ENCODE measurements at regions not wholly inside any gene's neighbourhood (a gene's known extent, or its start where the extent isn't known, plus 50 kb on each side); places are given as distances from the start of the nearest gene placed in this dataset.

- BruUV-seq (replicated peaks): no TSS peak
- H3K27ac ChIP-seq (ENCODE audit: low read length): no peak overlapping the region
- TF ChIP-seq REST (IDR thresholded peaks at IDR 0.05; ENCODE audit: insufficient read depth in 1 of 2, low read depth in 2 of 2, low read length in 1 of 2) (no peak), TCF7L2 (IDR thresholded peaks at IDR 0.05; ENCODE audit: low read depth, low read length) (no peak), CTCF (IDR thresholded peaks at IDR 0.05) (no peak), SIN3A (IDR thresholded peaks at IDR 0.05; ENCODE audit: borderline replicate concordance, insufficient read depth, low read depth, low read length) (no peak), POLR2AphosphoS5 (IDR thresholded peaks at IDR 0.05; ENCODE audit: low read depth, low read length) (no peak)
- H3K4me3 ChIP-seq (ENCODE audit: low read depth in 2 of 2, low read length in 2 of 2): no peak overlapping the region
- POLR2A ChIA-PET: no interaction called here
- H3K36me3 ChIP-seq (ENCODE audit: control insufficient read depth, insufficient read depth, low read length): no peaks in the 10 kb centered on the region
- H3K27me3 ChIP-seq (ENCODE audit: control insufficient read depth, insufficient read depth, low read length): no peaks in the 10 kb centered on the region
- ATAC-seq (no peak), DNase-seq (ENCODE audit: low read depth, low spot score) (no peak)
- CTCF ChIA-PET: no interaction called here
- no peaks in the 10 kb centered on the region for H3K9me3 ChIP-seq (ENCODE audit: control insufficient read depth, insufficient read depth, low read depth, low read length)
- in situ Hi-C loops (cut with HindIII; ENCODE audit: low pct_unique_long_range_greater_than_20kb, low sequenced_read_pairs): no loop called here
- no peaks in the 10 kb centered on the region for H3K4me1 ChIP-seq (ENCODE audit: control insufficient read depth, insufficient read depth, low read length)
- intact Hi-C loops (cut with micrococcal nuclease; ENCODE audit: unreplicated experiment): no loop called here
These were observed 95.4 kb upstream of the USP38 start for GRCh38 chr4:143089291-143089690.

GRCh38 chr4:143089847-143090246, 94.9 kb upstream of the USP38 start:
- ATAC-seq (no peak), DNase-seq (ENCODE audit: low read depth, low spot score) (no peak)
- intact Hi-C loops (cut with micrococcal nuclease; ENCODE audit: unreplicated experiment): no loop called here
- ChIA-PET POLR2A (no interaction called here), CTCF (no interaction called here)
- in situ Hi-C loops (cut with HindIII; ENCODE audit: low pct_unique_long_range_greater_than_20kb, low sequenced_read_pairs): no loop called here
- BruUV-seq (replicated peaks): no TSS peak
- H3K27me3 ChIP-seq (ENCODE audit: control insufficient read depth, insufficient read depth, low read length): no peaks in the 10 kb centered on the region
- H3K4me1 ChIP-seq (ENCODE audit: control insufficient read depth, insufficient read depth, low read length): no peaks in the 10 kb centered on the region
- no peak overlapping the region for H3K4me3 ChIP-seq (ENCODE audit: low read depth in 2 of 2, low read length in 2 of 2)
- no peaks in the 10 kb centered on the region for H3K9me3 ChIP-seq (ENCODE audit: control insufficient read depth, insufficient read depth, low read depth, low read length)
- no peaks in the 10 kb centered on the region for H3K36me3 ChIP-seq (ENCODE audit: control insufficient read depth, insufficient read depth, low read length)
- TF ChIP-seq TCF7L2 (IDR thresholded peaks at IDR 0.05; ENCODE audit: low read depth, low read length): no peak
- no peak for TF ChIP-seq CTCF (IDR thresholded peaks at IDR 0.05)
- TF ChIP-seq SIN3A (IDR thresholded peaks at IDR 0.05; ENCODE audit: borderline replicate concordance, insufficient read depth, low read depth, low read length): no peak
- TF ChIP-seq POLR2AphosphoS5 (IDR thresholded peaks at IDR 0.05; ENCODE audit: low read depth, low read length): no peak
- no peak for TF ChIP-seq REST (IDR thresholded peaks at IDR 0.05; ENCODE audit: insufficient read depth in 1 of 2, low read depth in 2 of 2, low read length in 1 of 2)
- no peak overlapping the region for H3K27ac ChIP-seq (ENCODE audit: low read length)
